HEK293T (cell line): ENCODE measurements at regions not wholly inside any gene's neighbourhood (a gene's known extent, or its start where the extent isn't known, plus 50 kb on each side); places are given as distances from the start of the nearest gene placed in this dataset.

Experiments
- FOXA1 ChIP-seq: fragments of 450-650 bp; IDR thresholded peaks from 2 replicates; pipeline ENCODE4 v1.6.1; 2016; ENCODE audit warnings: mild to moderate bottlenecking
- FOXK2 ChIP-seq: fragments of 450-650 bp; IDR thresholded peaks from 2 replicates; pipeline ENCODE4 v1.6.1; 2016; ENCODE audit warnings: mild to moderate bottlenecking
- FOXM1 ChIP-seq: fragments of 450-650 bp; IDR thresholded peaks from 2 replicates; pipeline ENCODE4 v1.6.1; 2017; ENCODE audit warnings: mild to moderate bottlenecking, borderline replicate concordance
- HDGF ChIP-seq: fragments of 450-650 bp; IDR thresholded peaks from 2 replicates; pipeline ENCODE4 v1.6.1; 2017; ENCODE audit warnings: antibody characterized with exemption, borderline replicate concordance
- LEF1 ChIP-seq: fragments of 450-650 bp; IDR thresholded peaks from 2 replicates; pipeline ENCODE4 v1.6.1; 2017; ENCODE audit warnings: mild to moderate bottlenecking, borderline replicate concordance
- SP1 ChIP-seq: fragments of 450-650 bp; IDR thresholded peaks from 2 replicates; pipeline ENCODE4 v1.6.1; 2017

GRCh38 chr4:14441561-14441960 is 560.7 kb upstream of the CPEB2 start:
- TF ChIP-seq FOXK2 (no peak), LEF1 (no peak), FOXM1 (no peak), FOXA1 (no peak), SP1 (no peak), HDGF (no peak)
